GM19238 (cell line): ENCODE measurements at regions not wholly inside any gene's neighbourhood (a gene's known extent, or its start where the extent isn't known, plus 50 kb on each side); places are given as distances from the start of the nearest gene placed in this dataset.

Source experiments
- DNase-seq: peaks from one replicate; pipeline ENCODE4 v3.0.0; 2011; ENCODE audit warnings: low spot score; ENCODE audit not compliant: insufficient read length

DNA sequence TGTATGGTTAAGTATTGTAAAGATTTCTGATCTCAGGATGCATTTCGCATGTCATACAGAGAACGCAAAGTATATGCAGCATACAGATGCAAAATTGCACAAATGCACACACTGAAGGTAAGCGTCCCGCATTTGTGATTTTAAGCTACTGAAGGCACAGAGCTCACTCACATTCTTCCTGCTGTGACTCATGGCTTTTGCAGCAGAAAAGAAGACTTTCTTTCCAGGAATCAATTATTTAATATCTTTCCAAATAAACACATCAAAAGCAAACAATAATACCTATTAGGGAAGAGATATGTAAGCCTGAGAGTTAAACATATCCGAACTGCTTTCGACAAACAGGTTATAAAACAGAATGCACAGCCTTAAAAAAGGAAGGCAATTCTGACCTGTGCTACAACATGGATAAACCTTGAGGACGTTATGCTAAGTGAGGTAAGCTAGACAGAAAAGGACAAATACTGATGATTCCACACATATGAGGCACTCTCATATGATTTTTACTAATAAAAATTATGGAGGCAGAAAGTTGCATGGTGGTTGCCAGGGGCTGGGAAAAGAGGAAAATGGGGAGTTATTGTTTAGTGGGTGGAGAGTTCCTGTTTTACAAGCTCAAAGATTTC, 109.0 kb downstream of the TFAP2A start:
- no peak for DNase-seq

- DNase-seq = no peak
Observed at GRCh38 chr6:10303608-10304506, 111.0 kb downstream of the TFAP2A start.

- DNase-seq = no peak
Observed at GRCh38 chr6:10302566-10303235, 112.2 kb downstream of the TFAP2A start.

- DNase-seq = no peak
Observed at GRCh38 chr6:10300071-10300470, 114.8 kb downstream of the TFAP2A start.

DNA sequence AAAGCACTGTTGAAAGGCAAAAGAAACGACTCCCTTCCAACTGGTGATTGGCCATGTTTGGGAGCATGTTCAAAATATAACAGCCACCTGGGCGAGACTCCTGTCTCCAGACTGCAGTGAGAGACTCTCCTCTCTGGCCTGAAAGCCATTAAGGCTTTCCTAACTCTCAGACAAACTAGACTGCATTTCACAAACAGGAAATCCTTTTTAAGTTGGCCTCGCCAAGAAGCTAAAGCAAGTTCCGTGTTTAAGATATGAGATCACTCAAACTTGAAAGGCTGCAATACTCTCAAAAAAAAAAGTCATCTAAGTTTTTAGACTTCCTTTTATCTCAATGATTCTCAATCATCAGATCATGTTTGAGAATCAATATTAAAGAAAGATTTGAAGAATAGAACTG, 117.0 kb downstream of the TFAP2A start:
- DNase-seq = no peak

DNA sequence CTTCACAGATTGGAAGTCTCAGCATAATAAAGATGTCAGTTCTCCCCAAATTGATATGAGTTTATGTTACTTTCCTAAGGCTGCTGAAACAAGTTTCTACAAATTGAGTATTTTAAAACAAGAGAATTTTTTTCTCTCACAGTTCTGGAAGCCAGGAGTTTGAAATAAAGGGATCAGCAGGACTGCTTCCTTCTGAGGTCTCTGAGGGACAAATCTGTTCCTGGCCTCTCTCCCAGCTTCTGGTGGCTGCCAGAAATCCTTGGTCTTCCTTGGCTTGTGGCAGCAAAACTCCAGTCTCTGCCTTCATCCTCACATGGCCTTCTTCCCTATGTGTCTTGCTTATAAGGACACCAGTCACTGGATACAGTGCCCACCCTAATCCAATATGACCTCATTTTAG, 136.1 kb downstream of the TFAP2A start:
- no peak for DNase-seq

GRCh38 chr6:10276660-10277287, 138.1 kb downstream of the TFAP2A start:
- no peak for DNase-seq

DNA sequence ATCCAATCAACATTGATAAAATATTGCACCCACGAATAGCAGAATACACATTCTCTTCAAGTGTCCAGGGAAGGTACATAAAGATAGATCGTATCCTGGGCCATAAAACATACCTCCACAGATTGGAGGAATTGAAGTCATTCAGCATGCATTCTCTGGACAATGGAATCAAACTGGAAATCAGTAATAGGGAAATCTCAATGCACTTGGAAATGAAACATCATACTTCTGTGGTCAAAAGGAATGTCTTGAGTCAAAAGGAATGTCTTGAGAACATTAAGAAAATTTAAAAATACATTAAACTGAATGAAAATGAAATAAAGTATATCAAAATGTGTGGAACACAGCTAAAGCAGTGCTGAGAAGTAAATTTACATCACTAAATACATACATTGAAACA, 138.8 kb downstream of the TFAP2A start:
- no peak for DNase-seq

GRCh38 chr6:10272591-10272990, 142.3 kb downstream of the TFAP2A start:
- DNase-seq = no peak

DNA sequence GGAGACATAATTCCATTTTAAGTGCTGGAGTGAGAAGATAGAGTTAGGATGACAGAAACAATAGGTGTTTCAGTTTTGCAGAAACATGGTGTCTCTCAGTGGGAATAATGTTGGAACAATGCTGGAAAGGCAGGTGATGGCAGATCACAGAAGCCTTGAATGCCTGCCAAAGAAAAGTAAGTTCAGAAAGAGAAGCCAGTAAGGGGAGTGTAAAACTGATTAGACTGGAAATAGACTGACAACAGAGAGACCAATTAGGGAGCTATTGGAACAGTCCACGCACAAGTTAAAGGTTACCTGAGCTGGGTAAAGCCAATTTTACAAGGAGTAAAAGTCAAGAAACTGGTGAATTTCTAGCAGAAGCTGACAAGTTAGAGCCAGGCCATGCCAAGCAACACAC, 142.9 kb downstream of the TFAP2A start:
- DNase-seq = no peak

DNA sequence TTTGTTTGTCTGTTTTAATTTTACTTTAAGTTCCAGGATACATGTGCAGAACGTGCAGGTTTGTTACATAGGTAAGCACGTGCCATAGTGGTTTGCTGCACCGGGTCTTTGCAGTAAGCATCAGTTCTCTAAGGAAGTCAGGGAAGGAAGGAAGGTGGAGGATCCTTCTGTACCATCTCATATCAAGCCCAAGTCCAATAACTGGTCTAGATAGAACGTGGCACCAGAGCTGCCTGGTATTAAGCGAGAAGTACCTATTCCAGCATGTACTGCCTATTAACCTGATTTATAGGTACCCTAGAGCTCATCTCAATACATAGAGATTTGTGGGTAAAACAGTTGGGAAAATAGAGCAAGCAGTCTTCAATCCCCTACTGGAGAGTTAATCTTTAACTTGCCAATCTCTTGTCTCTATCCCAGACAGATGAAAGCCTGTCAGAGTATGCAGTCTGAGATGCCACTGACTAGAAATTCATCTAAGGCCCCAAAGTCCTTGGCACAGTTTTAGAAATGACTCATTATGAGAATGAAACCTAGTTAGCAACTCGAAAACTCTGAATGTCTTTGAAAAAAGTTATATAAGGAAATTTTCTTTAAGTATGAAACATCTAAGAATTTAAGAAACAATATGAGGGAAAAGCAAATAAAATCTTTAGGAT, 144.9 kb downstream of the TFAP2A start:
- DNase-seq = no peak

GRCh38 chr6:10268611-10269310, 146.1 kb downstream of the TFAP2A start:
- DNase-seq = no peak

DNA sequence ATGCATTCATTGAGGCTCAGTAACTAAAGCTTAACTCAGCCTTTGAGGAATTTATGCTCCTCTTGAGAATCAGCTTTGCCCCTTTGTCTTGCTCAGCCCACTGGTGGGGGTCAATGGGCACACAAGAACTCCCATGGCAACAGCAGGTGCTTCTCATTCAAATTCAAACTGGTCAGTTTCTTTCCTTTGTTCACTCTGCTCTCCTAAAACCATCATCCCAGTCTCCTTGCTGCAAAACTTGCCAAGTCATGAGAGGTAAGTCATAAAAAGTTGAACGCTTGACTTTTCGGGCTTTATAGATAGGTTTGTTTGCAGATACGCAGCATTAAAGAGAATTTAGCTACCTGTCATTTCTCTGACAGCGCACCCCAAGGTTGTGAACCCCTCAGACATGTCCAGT, 146.8 kb downstream of the TFAP2A start:
- no peak for DNase-seq

- no peak for DNase-seq
Observed at GRCh38 chr6:10266462-10266861, 148.4 kb downstream of the TFAP2A start.

- no peak for DNase-seq
Observed at GRCh38 chr6:10266061-10266460, 148.8 kb downstream of the TFAP2A start.

GRCh38 chr6:10262505-10262904, 152.4 kb downstream of the TFAP2A start:
- DNase-seq = no peak

- no peak for DNase-seq
Observed at GRCh38 chr6:10259671-10260070, 155.2 kb downstream of the TFAP2A start.

DNA sequence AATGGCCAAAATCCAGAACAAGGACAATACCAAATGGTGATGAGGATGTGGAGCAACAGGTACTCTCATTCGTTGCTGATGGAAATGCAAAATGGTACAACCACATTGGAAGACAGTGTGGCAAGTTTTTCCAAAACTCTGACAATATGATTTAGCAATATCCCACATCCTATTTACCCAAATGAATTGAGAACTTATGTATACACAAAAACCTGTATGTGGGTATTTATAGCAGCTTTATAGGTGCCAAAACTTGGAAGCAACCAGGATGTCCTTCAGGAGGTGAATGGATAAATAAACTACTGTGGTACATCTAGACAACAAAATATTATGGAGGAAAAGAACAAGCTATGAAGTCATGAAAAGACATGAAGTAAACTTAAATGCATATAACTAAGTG, 156.5 kb downstream of the TFAP2A start:
- DNase-seq = no peak

DNA sequence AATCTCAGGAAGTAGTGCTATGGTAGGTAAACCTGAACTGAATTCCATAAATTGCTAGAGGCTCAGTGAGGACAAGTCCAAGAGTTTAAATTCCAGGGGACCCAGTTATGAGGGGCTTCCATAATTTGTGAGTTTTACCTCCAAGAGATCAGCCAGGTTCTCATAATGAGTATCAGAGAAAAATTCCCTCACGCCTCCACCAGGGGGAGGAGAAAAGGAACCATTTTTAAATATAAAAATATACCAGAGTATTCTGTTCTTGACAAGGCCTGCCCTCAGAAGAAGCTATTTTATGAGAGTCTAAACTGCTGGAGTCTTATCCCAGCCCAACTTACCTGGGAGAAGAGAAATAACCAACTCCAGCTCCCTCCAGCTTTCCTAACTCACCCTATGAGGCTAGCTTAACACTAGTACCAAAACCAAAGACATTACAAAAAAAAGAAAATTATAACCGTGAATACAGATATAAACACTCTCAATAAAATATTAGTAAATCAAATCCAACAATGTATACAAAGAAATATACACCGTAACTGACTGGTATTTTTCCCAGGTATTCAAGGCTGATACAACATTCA, 158.7 kb downstream of the TFAP2A start:
- DNase-seq = peak; percentile 7

GRCh38 chr6:10250655-10251220, 164.1 kb downstream of the TFAP2A start:
- no peak for DNase-seq
